ENCODE measurements at regions not wholly inside any gene's neighbourhood (a gene's known extent, or its start where the extent isn't known, plus 50 kb on each side); places are given as distances from the start of the nearest gene placed in this dataset.

DNA sequence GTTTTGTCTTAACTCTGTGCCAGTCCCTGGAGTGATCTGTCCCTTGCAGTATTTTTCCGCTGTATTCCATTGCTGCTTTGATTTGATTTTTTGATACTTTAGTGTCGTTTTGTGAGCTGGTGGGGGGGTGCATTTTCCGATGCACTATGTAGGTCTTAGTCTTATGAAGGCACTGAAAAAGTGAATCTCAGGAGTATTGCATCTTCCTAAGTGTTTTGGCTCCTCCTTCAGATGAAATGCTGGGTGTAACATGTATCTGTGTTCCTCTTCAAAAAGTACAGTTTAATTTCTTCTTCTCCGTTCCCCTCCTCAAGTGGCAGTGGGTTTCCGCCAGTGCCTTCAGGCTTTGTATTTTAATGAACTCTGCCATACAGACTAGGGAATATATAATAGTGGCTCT is 580.7 kb upstream of the GJE1 start:
- DNase-seq (ENCODE audit: low read depth) = no peak
- TF ChIP-seq, protein P1, sequence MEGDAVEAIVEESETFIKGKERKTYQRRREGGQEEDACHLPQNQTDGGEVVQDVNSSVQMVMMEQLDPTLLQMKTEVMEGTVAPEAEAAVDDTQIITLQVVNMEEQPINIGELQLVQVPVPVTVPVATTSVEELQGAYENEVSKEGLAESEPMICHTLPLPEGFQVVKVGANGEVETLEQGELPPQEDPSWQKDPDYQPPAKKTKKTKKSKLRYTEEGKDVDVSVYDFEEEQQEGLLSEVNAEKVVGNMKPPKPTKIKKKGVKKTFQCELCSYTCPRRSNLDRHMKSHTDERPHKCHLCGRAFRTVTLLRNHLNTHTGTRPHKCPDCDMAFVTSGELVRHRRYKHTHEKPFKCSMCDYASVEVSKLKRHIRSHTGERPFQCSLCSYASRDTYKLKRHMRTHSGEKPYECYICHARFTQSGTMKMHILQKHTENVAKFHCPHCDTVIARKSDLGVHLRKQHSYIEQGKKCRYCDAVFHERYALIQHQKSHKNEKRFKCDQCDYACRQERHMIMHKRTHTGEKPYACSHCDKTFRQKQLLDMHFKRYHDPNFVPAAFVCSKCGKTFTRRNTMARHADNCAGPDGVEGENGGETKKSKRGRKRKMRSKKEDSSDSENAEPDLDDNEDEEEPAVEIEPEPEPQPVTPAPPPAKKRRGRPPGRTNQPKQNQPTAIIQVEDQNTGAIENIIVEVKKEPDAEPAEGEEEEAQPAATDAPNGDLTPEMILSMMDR (IDR thresholded peaks at IDR 0.05; ENCODE audit: control insufficient read depth, extremely low read depth, insufficient read depth) = peak; percentile 18; the same call in 1 of the 2 replicates
- no peak overlapping the region for H3K4me3 ChIP-seq (ENCODE audit: low read depth, low read length)

DNA sequence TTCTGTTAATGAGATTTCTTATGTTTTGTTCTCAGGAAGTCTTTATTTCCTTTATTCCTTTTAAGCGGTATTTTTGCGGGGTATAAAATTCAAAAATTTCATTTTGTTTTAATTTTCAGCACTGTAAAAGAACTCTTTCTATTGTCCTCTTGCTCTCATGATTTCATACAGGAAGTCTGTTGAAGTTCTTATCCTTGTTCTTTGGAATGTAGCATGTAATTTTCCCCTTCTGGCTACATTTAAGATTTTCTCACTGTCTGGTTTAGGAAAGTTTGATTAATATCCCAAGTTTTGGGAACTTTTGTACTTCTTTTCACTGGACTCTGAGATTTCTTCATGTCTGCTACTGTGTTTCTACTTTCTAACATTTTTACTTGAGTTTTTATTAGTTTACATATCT is 581.4 kb upstream of the GJE1 start:
- TF ChIP-seq, protein P1 (IDR thresholded peaks at IDR 0.05; ENCODE audit: control insufficient read depth, extremely low read depth, insufficient read depth) = no peak
- no peak for DNase-seq (ENCODE audit: low read depth)
- no peak overlapping the region for H3K4me3 ChIP-seq (ENCODE audit: low read depth, low read length)

DNA sequence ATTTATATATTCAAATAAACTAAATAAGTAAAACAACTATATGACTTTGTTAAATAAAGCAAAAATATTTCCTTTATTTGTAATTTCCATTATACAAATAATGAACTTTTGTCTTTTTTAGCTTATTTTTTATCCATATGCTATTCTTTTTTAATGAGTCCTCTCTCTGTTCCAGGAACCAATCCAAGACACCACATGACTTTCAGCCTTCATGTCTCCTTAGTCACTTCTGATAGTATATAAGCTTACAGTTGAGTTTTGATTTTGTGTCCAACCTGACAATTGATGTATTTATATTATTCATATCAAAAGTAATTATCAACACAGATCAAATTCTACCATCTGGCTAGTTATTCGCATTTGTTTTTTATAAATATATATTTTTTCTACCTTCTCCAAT is 582.3 kb upstream of the GJE1 start:
- no peak for DNase-seq (ENCODE audit: low read depth)
- no peak overlapping the region for H3K4me3 ChIP-seq (ENCODE audit: low read depth, low read length)
- TF ChIP-seq, protein P1 (IDR thresholded peaks at IDR 0.05; ENCODE audit: control insufficient read depth, extremely low read depth, insufficient read depth) = no peak

DNA sequence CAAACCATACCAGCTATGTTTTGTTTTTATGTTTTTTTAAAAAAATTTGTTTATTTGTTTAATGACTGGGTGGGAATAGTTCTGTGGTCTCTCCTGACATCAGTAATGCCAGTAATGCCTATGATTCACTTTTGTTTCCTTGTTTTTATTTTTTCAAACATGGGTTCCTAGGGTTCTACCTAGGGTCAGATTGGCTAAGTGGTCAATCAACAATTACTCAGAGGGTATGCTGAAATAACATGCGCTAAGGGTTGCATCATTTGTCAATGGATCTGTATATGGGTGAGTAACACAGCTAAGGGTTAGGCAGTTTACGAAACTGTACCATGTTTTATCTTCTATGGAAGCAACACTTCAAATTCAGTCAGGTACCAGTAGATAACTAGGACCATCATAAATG is 583.8 kb upstream of the GJE1 start:
- TF ChIP-seq, protein P1 (IDR thresholded peaks at IDR 0.05; ENCODE audit: control insufficient read depth, extremely low read depth, insufficient read depth) = no peak
- H3K4me3 ChIP-seq (ENCODE audit: low read depth, low read length) = no peak overlapping the region
- no peak for DNase-seq (ENCODE audit: low read depth)

DNA sequence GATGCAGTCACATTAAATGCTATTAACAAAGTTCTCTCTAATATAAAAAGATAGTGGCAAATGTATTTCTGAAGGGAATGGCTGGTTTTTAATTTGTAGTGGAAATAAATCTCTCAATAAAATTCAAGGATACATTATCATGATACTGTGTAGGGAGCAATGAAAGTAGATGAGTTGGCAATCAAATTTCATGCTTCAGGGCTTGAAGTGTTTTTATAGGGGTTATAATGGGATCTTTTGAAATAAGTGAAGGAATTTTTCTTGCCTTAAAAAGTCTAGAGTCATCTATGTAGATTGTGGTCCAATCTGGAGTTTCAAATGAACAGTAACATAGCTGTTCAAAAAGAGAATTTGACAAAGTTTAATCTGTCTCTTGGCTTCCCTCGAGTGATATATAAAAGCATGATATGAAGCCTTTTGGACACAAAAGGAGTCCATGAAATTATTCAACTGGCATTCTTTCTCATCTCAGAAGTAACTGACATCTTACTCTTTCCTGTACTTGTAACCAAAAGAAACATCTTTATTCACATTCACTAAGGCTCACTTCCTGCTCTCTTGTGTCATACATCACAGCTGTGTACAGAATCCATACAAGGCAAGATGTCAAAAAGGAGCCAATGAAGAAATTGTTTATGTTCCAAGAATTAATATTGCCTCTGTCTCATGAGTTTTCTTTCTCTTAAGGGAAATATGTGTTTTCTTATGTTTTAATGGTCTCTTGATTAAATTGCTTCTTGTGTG is 591.0 kb upstream of the GJE1 start:
- TF ChIP-seq, protein P1 (IDR thresholded peaks at IDR 0.05; ENCODE audit: control insufficient read depth, extremely low read depth, insufficient read depth) = no peak
- H3K4me3 ChIP-seq (ENCODE audit: low read depth, low read length) = no peak overlapping the region
- DNase-seq (ENCODE audit: low read depth) = no peak

DNA sequence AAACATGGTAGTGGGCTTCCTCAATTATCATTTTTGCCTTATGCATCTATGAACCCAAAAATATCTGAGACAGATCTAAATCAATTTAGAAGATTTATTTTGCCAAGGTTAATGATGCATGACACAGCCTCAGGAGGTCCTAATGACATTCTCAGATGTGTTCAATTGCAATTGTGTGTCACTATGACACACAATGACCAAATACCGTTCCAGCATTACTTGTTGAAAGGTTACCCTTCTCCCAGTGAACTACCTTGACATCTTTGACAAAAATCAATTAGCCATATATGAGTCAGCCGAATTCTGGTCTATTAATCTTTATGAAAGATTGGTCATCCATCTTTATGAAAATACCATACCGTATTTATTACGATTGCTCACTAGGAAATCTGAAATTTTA is 592.5 kb upstream of the GJE1 start:
- TF ChIP-seq, protein P1 (IDR thresholded peaks at IDR 0.05; ENCODE audit: control insufficient read depth, extremely low read depth, insufficient read depth) = no peak
- H3K4me3 ChIP-seq (ENCODE audit: low read depth, low read length) = no peak overlapping the region
- no peak for DNase-seq (ENCODE audit: low read depth)

DNA sequence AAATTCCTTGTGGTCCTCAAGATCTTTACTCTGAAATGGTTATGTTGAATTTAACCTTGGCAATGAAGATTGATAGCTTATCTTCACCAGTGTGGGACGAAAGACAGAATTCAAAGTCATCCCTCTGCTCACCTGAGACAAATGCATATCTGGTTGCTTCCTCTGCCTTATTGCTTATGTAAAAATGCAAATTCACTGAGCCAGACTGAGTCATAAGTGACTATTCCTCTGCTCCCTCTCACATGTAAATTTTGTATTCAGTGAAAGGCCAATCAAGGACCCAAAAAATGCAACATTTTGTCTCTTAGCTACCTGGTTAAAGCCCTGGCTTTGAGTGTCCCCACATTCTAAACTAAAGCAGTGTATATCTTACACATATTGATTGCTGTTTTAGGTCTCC is 593.1 kb upstream of the GJE1 start:
- no peak for DNase-seq (ENCODE audit: low read depth)
- H3K4me3 ChIP-seq (ENCODE audit: low read depth, low read length) = no peak overlapping the region
- TF ChIP-seq, protein P1 (IDR thresholded peaks at IDR 0.05; ENCODE audit: control insufficient read depth, extremely low read depth, insufficient read depth) = no peak
